NCI-H2029 treated with DMSO at 0.1 percent for 48 hours (cell line): ENCODE measurements at regions not wholly inside any gene's neighbourhood (a gene's known extent, or its start where the extent isn't known, plus 50 kb on each side); places are given as distances from the start of the nearest gene placed in this dataset.
"Not testable (repeated sequence)": the region's sequence is repeated elsewhere in the genome, so short reads cannot be mapped to it uniquely, and the experiment has no call there.

Experiments used
- DNase-seq: peaks from one replicate; lab custom pipeline; 2025; lab: John Stamatoyannopoulos, UW

DNA sequence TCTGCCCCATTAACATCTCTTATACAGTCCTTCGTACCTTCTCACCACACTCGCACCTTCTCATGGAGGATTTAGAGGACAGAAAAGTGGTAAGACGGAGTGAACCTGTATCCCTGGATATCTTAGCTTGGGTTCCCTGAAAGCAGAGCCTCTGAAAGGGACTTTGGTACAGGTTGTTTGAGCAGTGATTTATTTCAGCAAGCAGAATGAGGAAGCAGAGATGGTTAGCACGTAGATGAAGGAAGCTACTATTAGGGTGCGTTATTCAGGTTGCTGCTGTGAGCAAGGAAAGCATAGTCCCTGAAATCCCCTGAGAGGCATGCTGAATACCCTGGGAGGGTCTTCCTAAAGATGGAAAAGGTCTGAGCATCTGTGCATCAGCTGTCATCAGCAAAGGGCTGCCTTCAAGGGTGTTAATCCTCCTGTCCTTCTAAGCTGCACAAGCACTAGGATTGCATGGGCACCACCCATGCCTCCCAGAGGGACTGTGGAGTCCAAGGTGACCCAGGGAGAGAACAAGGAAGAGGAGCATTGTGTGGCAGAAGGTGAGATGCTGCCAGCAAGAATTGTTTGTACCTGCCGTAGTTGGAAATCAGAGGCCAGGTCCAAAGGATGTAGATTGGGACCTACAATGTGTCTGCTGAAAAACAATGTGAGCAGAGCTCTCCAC lies 273.7 kb downstream of the RASEF start:
- no peak for DNase-seq

DNA sequence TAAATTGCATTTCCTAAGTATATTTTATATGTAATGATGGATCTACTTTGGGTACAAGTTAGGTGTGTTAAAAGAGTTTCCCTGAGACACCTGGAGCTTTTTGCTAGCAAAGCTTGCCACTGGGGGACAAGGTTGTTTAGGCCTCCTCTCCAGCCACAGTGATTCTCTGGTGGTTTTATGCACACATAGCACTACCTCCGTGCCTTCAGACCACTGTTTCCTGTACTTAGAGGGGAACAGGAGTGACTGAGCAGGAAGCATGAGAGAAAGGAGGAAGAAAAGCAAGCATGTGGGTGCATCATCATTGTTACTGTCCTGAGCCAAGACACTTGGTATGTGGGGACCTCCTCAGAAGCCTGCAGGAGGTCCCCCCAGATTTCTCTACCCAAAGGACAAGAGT lies 272.1 kb downstream of the RASEF start:
- no peak for DNase-seq

DNA sequence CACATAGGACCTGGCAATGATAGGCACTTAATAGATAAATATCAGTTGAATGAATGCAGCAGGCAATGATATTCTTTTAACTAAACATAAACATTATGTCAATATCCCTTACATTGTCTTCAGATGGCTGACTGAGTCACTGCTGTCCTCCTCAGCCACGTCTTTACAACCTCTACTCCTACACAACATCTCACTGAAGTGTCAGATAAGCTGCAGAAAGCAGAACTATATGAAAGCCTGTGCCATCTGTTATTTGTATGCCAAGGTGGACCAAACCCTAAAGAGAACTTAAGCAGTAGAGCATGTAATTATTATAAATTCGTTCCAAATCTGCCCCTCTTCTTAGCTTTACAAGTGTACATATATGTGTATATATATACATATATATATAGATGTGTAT lies 271.2 kb downstream of the RASEF start:
- DNase-seq = no peak

DNA sequence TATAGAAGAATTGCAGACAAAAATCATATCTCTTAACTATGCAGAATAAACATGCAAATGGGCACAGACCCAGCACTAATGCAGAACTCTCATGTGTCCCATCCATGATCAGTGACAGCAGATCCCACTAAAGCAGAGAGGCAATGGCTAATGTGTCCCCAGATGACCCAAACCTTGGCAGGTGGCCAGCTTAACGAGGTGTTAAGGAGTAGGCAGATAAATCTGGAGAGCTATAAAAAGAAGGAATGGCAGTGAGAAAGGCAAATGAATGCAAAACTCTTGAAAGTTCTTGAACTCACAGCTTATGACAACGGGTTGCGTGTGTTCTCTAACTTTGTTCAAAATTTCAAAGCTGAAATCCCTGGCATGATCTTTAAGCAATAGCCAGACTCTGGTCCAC lies 265.4 kb downstream of the RASEF start:
- DNase-seq = peak; percentile 78

DNA sequence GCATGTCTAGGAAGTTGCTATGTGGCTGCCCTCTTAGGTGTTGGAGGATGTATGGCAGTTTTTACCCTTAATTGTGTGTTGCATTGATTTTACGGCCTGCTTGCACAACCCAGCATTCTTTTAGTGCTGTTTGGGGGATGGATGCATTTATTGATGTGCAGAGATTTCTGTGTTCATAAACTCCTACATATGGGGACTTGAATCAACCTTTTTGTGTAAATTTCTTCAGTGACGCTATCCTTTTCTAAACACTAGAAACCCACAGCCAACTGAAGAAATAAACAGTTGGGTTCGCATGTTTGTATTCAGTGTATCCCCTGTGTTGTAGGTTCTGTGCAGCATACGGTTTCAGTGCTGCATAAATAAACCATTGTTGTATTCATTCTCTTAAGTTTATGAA lies 263.7 kb downstream of the RASEF start:
- no peak for DNase-seq

DNA sequence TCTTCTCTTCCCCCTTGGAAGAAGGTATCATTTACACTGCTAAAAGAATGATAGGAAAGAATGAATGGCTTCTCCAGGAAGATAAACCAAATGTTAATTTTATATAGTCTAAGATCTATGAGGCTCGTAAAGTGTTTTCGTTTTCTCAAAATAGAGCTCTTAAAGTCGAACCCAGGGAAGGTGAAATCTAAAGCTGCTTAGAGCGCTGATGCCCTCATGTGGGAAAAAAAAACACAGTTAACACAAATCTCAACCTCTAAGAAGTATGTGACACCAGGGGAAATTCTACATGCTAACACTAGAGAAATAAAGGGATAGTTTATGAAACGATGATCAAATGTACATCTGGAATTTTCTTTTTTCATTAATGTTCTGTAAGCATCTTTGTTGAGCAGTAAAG lies 257.9 kb downstream of the RASEF start:
- DNase-seq = no peak

DNA sequence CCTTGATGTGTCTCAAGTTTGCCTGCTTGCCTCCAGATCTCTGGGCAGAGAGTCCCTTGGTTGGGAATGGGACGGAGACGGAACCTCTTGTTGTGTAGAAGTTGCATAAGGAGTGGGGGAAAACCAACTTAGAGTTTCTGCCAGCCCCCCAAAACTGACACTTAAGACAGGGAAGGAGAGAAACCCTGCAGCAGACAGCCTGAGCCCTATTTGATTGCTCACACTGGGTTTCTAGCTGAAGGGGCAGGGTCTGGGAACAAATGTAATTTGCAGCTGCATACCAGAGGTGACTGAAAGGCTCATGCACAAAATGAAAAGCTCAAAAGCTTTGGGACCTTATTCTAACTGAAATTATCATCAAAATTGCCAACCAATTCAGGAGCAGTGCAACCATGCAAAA lies 254.5 kb downstream of the RASEF start:
- no peak for DNase-seq

DNA sequence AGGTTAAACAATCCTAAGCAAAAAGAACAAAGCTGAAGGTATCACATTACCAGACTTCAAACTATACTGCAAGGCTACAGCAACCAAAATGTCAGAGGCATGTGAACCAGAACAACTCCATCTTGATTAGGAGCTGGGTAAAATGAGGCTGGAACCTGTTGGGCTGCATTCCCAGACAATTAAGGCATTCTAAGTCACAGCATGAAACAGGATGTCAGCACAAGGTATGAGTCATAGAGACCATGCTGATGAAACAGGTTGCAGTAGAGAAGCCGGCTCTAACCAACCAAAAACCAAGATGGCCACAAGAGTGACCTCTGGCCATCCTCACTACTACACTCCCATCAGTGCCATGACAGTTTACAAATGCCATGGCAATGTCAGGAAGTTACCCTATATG lies 252.0 kb downstream of the RASEF start:
- DNase-seq = no peak

DNA sequence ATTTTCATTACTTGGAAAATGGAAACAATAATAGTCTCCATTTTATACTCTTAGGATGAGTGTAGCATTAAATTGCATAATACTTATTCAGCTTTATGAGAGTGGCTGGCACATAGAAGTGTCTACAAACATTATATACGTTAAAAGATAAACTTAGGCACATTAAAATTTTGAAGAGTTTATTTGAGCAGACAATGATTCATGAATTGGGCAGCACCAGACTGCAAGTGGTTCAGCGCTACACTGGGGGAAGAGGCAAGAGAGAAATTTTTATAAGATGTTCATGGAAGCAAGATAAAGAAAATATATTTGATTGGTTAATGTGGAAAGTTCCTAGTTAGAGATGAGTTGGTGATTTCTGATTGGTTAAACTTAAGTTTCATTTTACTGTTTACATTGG lies 243.7 kb downstream of the RASEF start:
- DNase-seq = no peak

DNA sequence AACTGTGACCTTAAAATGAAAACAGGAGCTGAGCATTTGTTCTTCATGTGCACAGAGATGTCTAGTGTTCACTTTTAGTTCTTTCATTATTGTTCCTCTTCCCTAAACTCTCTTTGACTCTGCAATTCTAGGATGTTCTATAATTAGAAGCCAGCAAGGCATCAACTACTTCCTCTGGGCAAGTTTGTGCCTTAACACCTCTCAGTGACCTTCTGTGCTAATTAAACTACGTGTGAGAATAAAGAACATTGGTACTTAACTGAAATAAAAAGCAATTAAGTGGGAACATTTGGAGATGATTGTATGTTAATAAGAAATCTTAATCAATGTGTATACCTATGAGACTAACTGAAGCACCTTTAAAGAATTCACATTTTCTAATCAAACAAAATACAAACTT lies 242.8 kb downstream of the RASEF start:
- DNase-seq = no peak

DNA sequence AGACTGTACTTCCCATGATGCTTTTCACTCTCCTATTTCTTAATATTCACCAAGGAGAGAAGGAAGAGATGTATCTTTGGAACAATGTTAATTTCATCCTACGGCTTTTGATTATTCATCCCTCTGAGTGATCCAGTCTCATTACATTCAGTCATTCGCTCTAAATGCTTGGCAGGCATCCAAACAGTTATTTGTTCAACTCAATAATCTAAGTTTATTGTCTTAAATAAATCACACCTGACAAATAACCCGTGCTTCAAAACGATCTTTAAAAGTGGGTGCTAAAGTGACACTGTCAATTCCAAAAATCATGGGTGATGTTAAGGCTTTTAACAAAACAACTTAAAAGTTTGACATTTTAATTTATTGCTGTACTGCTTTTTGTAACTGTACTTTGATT lies 233.1 kb downstream of the RASEF start:
- DNase-seq = peak; percentile 44

DNA sequence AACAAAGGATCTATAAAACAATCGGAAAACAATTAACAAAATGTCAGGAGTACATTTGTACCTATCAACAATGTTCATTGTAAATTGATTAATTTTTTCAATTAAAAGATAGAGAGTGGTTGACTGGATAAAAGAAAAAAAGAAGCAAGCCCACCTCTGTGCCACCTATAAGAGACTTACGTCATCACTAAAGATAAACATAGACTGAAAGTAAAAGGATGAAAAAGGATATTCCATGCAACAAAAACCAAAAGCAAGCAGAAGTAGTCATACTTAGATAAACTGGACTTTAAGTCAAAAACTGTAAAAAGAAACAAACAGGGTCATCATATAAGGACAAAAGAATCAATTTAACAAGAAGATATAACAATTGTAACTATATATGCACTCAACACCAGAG lies 197.4 kb downstream of the RASEF start:
- no peak for DNase-seq

DNA sequence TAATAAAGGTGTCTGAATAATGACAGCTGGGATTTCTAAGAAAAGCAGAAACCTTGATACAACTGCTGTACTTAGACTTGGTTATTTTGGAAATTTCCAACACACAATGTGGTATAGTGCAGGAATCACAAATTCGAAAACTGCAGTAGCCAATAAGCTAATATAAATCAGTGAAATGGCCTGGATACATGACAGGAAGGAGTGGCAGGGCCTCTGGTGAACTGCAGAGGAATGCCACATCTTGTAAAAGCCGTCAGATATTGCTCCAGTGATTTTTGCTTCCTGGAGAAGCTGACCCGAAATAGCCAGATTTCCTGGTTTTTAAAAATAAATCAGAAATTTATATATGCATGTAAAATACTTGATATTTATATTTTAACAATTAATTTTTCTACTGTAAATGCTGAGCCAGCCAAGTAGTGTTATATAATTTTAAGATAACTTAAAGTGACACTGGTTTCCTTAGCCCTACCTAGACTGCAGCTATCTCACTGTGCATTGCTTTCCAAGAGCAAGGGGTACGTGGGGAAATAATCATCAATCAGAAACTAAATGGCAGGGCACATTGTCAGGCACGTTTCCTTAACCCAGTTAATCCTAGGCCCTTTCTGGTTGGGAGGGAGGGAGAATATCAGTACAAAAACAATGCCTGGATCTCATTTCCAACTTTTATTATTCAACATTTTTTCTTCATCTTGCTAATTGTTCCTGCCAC lies 182.4 kb downstream of the RASEF start:
- no peak for DNase-seq

DNA sequence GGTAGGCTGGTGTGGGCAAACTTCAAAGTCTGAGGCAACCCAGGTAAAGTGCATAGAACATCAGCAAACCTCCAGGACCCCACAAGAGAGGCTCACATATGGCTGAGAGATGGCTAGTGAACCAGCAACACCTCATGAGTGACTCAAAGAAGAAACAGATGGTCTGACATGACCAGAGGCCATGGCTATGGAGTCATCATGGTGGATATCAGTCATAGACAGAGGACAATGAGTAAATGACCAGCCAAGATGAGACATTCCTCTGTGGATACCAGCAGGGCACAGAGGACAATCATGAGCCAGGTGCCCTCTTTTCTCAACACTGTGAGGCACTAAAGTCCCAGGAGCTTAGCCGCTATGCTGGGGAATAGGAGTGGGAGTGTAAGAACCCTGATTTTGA lies 180.8 kb downstream of the RASEF start:
- DNase-seq = no peak

DNA sequence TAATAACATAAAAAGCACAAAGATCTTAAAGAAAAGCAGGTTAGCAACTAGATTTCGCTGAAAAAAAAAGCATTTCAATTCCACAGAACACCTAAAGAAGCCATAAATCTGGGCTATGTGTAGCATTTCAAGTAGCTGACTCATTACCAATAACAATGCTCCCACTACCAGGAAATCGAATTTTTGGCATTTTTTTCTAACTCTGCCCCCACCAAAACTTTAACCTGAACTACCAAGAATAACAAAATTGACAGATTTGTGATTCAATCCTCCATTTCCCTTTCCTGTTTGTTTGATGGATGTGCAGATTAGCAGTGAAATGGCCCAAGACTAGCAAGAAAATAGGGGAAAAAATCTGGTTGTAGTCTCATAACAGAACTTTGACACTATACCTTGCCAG lies 180.2 kb downstream of the RASEF start:
- DNase-seq = no peak

DNA sequence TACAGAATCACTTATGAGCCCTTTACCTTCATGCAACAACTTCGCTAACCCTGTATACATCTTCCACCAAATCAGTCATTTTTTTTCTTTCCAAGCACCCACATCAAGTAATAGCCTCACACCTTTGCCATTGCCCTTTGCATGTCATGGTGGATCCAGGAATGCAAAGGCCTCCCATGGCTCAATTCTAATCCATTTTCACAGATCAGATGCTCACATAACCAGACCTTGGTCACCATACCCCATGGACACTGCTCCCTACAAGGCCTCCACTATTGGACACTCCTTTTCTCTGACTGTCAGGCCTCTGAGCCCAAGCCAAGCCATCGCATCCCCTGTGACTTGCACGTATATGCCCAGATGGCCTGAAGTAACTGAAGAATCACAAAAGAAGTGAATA lies 179.5 kb downstream of the RASEF start:
- no peak for DNase-seq

DNA sequence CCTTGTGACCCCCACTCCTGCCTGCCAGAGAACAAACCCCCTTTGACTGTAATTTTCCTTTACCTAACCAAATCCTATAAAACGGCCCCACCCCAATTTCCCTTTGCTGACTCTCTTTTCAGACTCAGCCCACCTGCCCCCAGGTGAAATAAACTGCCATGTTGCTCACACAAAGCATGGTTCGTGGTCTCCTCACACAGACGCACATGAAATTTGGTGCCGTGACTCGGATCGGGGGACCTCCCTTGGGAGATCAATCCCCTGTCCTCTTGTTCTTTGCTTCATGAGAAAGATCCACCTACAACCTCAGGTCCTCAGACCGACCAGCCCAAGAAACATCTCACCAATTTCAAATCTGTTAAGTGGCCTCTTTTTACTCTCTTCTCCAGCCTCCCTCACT lies 179.0 kb downstream of the RASEF start:
- DNase-seq = not testable (repeated sequence)

DNA sequence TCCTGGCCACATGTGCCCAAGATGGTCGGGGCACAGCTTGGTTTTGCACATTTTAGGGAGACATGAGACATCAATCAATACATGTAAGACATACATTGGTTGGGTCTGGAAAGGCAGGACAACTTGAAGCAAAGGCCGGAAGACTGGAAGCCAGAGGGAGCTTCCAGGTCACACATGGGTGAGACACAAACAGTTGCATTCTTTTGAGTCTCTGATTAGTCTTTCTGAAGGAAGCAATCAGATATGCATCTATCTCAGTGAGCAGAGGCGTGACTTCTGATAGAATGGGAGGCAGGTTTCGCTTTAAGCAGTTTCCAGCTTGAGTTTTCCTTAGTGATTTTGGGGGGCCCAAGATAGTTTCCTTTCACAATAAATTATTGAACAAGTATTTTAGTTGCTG lies 172.5 kb downstream of the RASEF start:
- no peak for DNase-seq

DNA sequence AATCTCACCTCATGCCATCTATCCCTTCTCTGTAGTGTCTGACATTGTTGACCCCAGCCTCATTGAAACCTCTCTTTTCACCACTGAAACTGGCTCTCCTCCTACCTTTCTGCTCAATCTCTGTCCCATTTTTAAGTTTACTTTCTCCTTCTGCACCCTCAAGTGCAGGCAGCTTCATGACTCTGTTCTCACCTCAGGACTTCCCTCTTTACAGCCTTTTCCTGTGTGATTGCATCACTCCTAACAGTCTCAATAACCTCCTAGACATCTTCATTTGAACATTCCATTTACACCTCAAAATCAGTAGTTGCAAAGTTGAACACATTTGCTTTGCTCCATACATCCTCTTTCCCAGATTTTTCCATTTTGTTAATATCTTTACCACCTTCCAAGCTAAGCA lies 172.1 kb downstream of the RASEF start:
- DNase-seq = no peak

DNA sequence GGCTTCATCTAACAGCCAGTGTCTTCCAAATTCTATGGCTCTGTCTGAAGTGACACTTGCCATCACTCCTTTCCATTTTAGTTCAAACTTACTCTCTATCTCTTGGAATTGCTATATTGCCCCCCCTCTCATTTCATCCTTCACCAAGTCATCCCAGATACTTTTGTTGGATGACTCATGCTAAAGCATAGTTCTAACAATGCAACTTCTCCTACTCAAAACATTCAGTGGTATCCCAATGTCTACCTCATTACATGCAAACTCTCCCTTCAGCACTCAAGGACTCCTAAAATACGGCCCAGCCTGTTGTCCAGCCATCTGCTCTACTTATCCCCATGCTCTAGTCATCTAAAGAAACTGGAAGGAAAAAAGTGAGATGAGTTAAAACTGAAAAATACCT lies 171.6 kb downstream of the RASEF start:
- DNase-seq = no peak

DNA sequence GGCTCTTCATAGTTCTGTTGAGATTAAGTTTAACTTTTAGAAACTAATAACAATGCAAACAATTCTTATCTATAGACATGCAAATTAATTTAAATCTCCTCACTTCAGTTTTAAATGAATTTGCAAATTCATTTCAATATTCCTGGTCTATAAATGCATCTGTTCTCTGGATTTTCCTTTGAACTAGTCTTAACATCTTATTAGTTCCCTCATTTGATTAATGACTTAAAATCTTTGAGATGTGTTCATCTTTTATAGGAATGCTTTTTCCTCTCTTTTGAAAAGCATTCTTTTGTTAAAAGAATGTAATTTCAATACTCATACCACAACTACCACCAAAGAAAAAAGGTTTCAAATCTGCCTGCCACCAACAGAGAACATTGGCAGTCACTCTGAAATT lies 169.4 kb downstream of the RASEF start:
- no peak for DNase-seq

DNA sequence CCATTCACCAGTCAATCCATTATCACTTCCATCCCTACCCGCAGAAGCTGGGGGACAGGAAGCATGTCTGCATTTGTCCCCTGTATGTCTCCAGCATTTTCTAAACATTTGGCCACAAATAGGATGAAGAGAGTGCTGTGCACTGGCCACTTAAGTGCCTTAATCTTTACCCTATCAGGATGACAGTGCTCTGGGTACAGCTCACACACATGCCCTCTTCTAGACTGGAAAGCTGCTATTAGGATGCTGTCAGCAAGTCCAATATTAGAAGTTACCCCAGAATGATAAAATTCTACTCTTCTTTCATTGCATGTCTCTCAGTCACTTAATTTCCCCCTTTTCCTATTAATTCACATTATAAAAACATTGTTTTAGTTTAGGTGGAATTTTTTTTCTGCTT lies 168.4 kb downstream of the RASEF start:
- no peak for DNase-seq

DNA sequence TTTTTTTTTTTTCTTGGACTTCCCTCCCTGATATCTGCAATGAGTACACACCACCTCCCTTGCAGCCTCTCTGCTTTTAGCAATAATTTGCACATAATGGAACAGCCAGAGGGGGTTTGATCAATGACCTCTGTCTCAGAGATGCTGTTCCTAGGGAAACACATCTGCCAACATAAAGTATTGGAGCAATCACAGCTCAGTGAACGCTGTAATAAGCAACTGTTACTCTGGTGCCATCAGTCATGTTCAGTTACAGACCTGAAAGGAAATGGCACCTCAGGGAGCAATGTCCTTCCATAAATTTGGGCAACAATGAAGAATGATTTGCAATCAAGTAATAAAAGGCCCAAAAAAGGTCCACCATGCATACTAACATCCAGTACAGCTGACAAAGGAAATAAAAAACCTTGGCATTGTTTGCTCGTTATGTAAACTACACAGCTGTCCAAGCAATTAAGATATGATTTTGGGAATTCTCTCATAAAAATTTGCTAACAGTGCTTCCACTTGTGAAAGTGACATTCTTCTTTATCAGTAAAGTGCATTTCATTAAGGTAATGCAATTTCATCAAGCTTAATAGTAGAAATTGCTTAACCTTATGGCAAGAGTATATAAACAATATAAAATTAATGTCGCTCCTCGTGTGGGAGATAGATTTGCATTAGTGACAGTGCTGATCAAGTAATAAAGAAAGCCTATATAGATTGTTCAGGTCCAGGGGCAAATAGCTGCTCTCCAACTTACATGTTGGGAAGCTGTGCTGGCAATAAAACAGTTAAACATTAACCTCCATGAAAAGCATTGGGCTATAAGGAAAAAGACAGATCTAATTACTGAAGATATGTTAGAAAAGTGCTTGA lies 167.8 kb downstream of the RASEF start:
- no peak for DNase-seq
